H1 (cell line): ENCODE measurements at regions not wholly inside any gene's neighbourhood (a gene's known extent, or its start where the extent isn't known, plus 50 kb on each side); places are given as distances from the start of the nearest gene placed in this dataset.

ENCODE experiments used
- CTCF ChIA-PET: fragments of 300-600 bp; sonication (Branson Sonifier 250); formaldehyde crosslinking; loops from one replicate; lab custom pipeline; 2021; ENCODE audit not compliant: partially characterized antibody; lab: Charles Lee
- POLR2A ChIA-PET: fragments of 300-600 bp; sonication (Branson Sonifier 250); formaldehyde crosslinking; loops from one replicate; lab custom pipeline; 2021; ENCODE audit warnings: inconsistent platforms; ENCODE audit not compliant: partially characterized antibody; lab: Charles Lee
- DNase-seq, 2 experiments: peaks; one replicate each; pipeline versions ENCODE4 v3.0.0 to v3.0.0-alpha.2; 2010 to 2022; ENCODE audit warnings: low spot score in 2 of 2, low read depth in 1 of 2, mixed read lengths in 1 of 2
- FAIRE-seq: peaks from 2 replicates; lab custom pipeline; 2011; peaks lifted over from hg19 to GRCh38; lab: Jason Lieb, UNC
- H2AFZ ChIP-seq: 2 replicates; pipeline ENCODE4 v1.8.1; 2012; ENCODE audit warnings: low read length, inconsistent platforms
- H2AK5ac ChIP-seq: 2 replicates; pipeline ENCODE4 v1.6.1; 2013; ENCODE audit warnings: low read depth, low read length
- H2BK120ac ChIP-seq: replicated peaks from 2 replicates; pipeline ENCODE3; 2013; ENCODE audit warnings: low read depth, low read length, inconsistent platforms
- H2BK12ac ChIP-seq: 2 replicates; pipeline ENCODE4 v1.6.1; 2013; ENCODE audit warnings: low read depth, low read length
- H2BK15ac ChIP-seq: 2 replicates; pipeline ENCODE4 v1.6.1; 2013; ENCODE audit warnings: low read length
- H2BK20ac ChIP-seq: 2 replicates; pipeline ENCODE4 v1.6.1; 2013; ENCODE audit warnings: low read length
- H2BK5ac ChIP-seq: 2 replicates; pipeline ENCODE4 v1.6.1; 2013; ENCODE audit warnings: low read depth, low read length
- H3K14ac ChIP-seq: 2 replicates; pipeline ENCODE4 v1.6.1; 2013; ENCODE audit warnings: inconsistent platforms; ENCODE audit not compliant: insufficient read length
- H3K18ac ChIP-seq: 2 replicates; pipeline ENCODE4 v1.6.1; 2013; ENCODE audit warnings: low read length; ENCODE audit errors: extremely low read depth
- H3K23ac ChIP-seq: 2 replicates; pipeline ENCODE4 v1.6.1; 2013; ENCODE audit warnings: inconsistent platforms; ENCODE audit not compliant: insufficient read length
- H3K23me2 ChIP-seq: 2 replicates; pipeline ENCODE4 v1.6.1; 2013; ENCODE audit warnings: low read depth, low read length
- H3K27ac ChIP-seq: 2 replicates; pipeline ENCODE4 v1.6.1; 2011; ENCODE audit warnings: low read depth, low read length, inconsistent platforms
- H3K27me3 ChIP-seq, 4 experiments: replicated peaks in 1 of 4; 1 replicate in 1 of 4; 2 replicates in 3 of 4; pipeline versions ENCODE4 v1.6.1 to v1.8.1; 2011 to 2013; ENCODE audit warnings: low read length in 3 of 4, mild to moderate bottlenecking in 3 of 4, inconsistent platforms in 2 of 4, mixed read lengths in 2 of 4, moderate library complexity in 1 of 4; ENCODE audit not compliant: control insufficient read depth in 3 of 4, insufficient read depth in 3 of 4; ENCODE audit errors: extremely low read depth in 1 of 4
- H3K36me3 ChIP-seq, 4 experiments: 2 replicates each; pipeline versions ENCODE4 v1.6.1 to v1.8.1; 2011 to 2013; ENCODE audit warnings: mild to moderate bottlenecking in 4 of 4, low read length in 3 of 4, moderate library complexity in 2 of 4, control low read depth in 1 of 4, inconsistent platforms in 1 of 4; ENCODE audit not compliant: insufficient read depth in 4 of 4, control insufficient read depth in 2 of 4
- H3K4ac ChIP-seq: replicated peaks from 2 replicates; pipeline ENCODE3; 2013; ENCODE audit warnings: low read length, low read depth, mixed read lengths, inconsistent platforms; ENCODE audit not compliant: insufficient read length
- H3K4me1 ChIP-seq, 4 experiments: replicated peaks in 1 of 4; 1 replicate in 1 of 4; 2 replicates in 3 of 4; pipeline versions ENCODE4 v1.6.1 to v1.8.1; 2011 to 2013; ENCODE audit warnings: low read length in 3 of 4, inconsistent platforms in 2 of 4, mixed read lengths in 1 of 4; ENCODE audit not compliant: insufficient read depth in 4 of 4, control insufficient read depth in 3 of 4
- H3K4me2 ChIP-seq, 2 experiments: 2 replicates each; pipeline versions ENCODE4 v1.6.1 to v1.8.1; 2011 to 2013; ENCODE audit warnings: low read depth in 2 of 2, low read length in 2 of 2, control low read depth in 1 of 2, inconsistent platforms in 1 of 2, mild to moderate bottlenecking in 1 of 2; ENCODE audit not compliant: insufficient read depth in 1 of 2
- H3K4me3 ChIP-seq, 4 experiments: fragments of 200-600, 300-600 bp in 1 of 4; sonication (generic), shearing (Covaris generic), sonication (Bioruptor Twin) in 1 of 4; 2 replicates each; pipeline versions ENCODE4 v1.5.1 to v1.8.1; 2011 to 2016; ENCODE audit warnings: low read length in 4 of 4, low read depth in 3 of 4, control low read depth in 2 of 4, inconsistent platforms in 2 of 4, mild to moderate bottlenecking in 2 of 4, mixed read lengths in 1 of 4, moderate library complexity in 1 of 4; ENCODE audit not compliant: insufficient read depth in 2 of 4; ENCODE audit errors: extremely low read depth in 1 of 4
- H3K56ac ChIP-seq: replicated peaks from 2 replicates; pipeline ENCODE3; 2013; ENCODE audit warnings: low read depth, mild to moderate bottlenecking, mixed read lengths, low read length, inconsistent platforms; ENCODE audit not compliant: insufficient read length
- H3K79me1 ChIP-seq: 2 replicates; pipeline ENCODE4 v1.6.1; 2013; ENCODE audit warnings: low read depth, low read length, control low read depth
- H3K79me2 ChIP-seq, 2 experiments: 2 replicates each; pipeline versions ENCODE4 v1.6.1 to v1.8.1; 2012 to 2013; ENCODE audit warnings: low read length in 2 of 2, mild to moderate bottlenecking in 2 of 2, inconsistent platforms in 1 of 2; ENCODE audit not compliant: insufficient read depth in 2 of 2, control insufficient read depth in 1 of 2
- H3K9ac ChIP-seq, 4 experiments: replicated peaks in 1 of 4; 1 replicate in 1 of 4; 2 replicates in 3 of 4; pipeline versions ENCODE4 v1.6.1 to v1.8.1; 2011 to 2013; ENCODE audit warnings: low read depth in 3 of 4, low read length in 3 of 4, control low read depth in 2 of 4, mild to moderate bottlenecking in 2 of 4, moderate library complexity in 2 of 4, inconsistent platforms in 1 of 4; ENCODE audit errors: extremely low read depth in 1 of 4
- H3K9me3 ChIP-seq, 2 experiments: 2 replicates each; pipeline versions ENCODE4 v1.6.1 to v1.8.1; 2012 to 2013; ENCODE audit warnings: mild to moderate bottlenecking in 2 of 2, moderate library complexity in 2 of 2, control low read depth in 1 of 2, inconsistent platforms in 1 of 2, low read depth in 1 of 2, low read length in 1 of 2, mixed read lengths in 1 of 2; ENCODE audit not compliant: insufficient read depth in 2 of 2
- H4K20me1 ChIP-seq, 2 experiments: replicated peaks in 1 of 2; 2 replicates each; pipeline versions ENCODE3 to v1.8.1; 2011 to 2013; ENCODE audit warnings: inconsistent platforms in 2 of 2, low read length in 2 of 2, mild to moderate bottlenecking in 1 of 2; ENCODE audit not compliant: insufficient read depth in 2 of 2, control insufficient read depth in 1 of 2
- H4K5ac ChIP-seq: 2 replicates; pipeline ENCODE4 v1.6.1; 2013; ENCODE audit warnings: low read length, low read depth, mixed read lengths, inconsistent platforms; ENCODE audit not compliant: insufficient read length
- H4K8ac ChIP-seq: 2 replicates; pipeline ENCODE4 v1.8.0; 2013; ENCODE audit warnings: mild to moderate bottlenecking, moderate library complexity, low read length, inconsistent platforms; ENCODE audit not compliant: insufficient read depth; ENCODE audit errors: extremely low read depth
- H4K91ac ChIP-seq: replicated peaks from 2 replicates; pipeline ENCODE3; 2013; ENCODE audit warnings: low read length, mixed read lengths, inconsistent platforms; ENCODE audit not compliant: insufficient read length
- CEBPB ChIP-seq: IDR thresholded peaks from 2 replicates; pipeline ENCODE4 v1.6.1; 2012; ENCODE audit warnings: low read depth, low read length
- RNF2 ChIP-seq: fragments of 200-900, 300-1000 bp; sonication (generic); IDR thresholded peaks from 2 replicates; pipeline ENCODE4 v1.7.1; 2016; ENCODE audit warnings: borderline replicate concordance, low read depth, mild to moderate bottlenecking, antibody characterized with exemption, low read length; ENCODE audit not compliant: poor library complexity, severe bottlenecking; ENCODE audit errors: missing control alignments
- SP1 ChIP-seq: IDR thresholded peaks from 2 replicates; pipeline ENCODE4 v1.6.1; 2011; ENCODE audit warnings: low read depth, low read length
- WGBS, 2 experiments: shearing (Covaris generic) in 1 of 2; methylation state at CpG; one replicate each; pipeline versions ENCODE4 v1.1.6 to v1.1.7; 2013 to 2015; ENCODE audit warnings: low lambda C conversion rate in 2 of 2, mixed read lengths in 2 of 2, inconsistent platforms in 1 of 2, low coverage in 1 of 2, missing lambda C conversion rate in 1 of 2; ENCODE audit not compliant: insufficient replicate concordance in 2 of 2, insufficient coverage in 1 of 2, insufficient read length in 1 of 2; ENCODE audit errors: extremely low coverage in 1 of 2, missing lambda C conversion rate in 1 of 2; 5-methylcytosine and 5-hydroxymethylcytosine counted together

DNA sequence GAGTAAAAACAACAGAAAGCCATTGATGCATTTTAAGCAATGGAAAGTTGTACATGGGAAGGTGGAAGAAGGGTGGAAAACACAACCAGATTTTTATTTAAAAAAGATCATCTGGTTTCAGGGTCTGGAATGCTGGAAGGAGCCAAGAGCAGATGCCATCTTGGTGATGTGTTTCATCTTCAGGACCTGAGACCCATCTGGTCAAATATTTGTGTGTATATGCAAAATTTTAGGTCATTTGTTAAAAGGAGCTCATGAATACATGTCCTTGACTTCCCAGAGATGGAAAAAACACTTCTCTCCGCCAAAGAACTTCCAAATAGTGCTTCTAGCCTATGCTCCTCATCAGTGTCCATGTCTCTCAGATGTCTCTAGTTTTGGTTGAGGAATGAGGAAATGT lies 110.6 kb upstream of the GDNF start:
- Histone ChIP-seq H3K4me3 (no peak overlapping the region), H3K23ac (no peak overlapping the region), H2BK20ac (no peak overlapping the region), H3K18ac (no peak overlapping the region), H3K4ac (no peak overlapping the region), H4K91ac (no peak overlapping the region), H3K4me2 (no peak overlapping the region), H2BK12ac (no peak overlapping the region), H2AK5ac (no peak overlapping the region), H3K9me3 (no peaks in the 10 kb centered on the region), H4K20me1 (no peaks in the 10 kb centered on the region), H3K79me1 (no peaks in the 10 kb centered on the region), H4K5ac (no peak overlapping the region), H3K36me3 (no peaks in the 10 kb centered on the region), H3K14ac (no peak overlapping the region), H3K9ac (no peak overlapping the region; a peak in 1 of 7 replicates), H2AFZ (no peak overlapping the region), H3K23me2 (no peaks in the 10 kb centered on the region), H2BK120ac (no peak overlapping the region), H3K4me1 (no peaks in the 10 kb centered on the region), H3K79me2 (no peaks in the 10 kb centered on the region), H4K8ac (no peak overlapping the region), H2BK5ac (no peak overlapping the region), H3K27ac (no peak overlapping the region), H3K56ac (no peak overlapping the region), H3K27me3 (no peaks in the 10 kb centered on the region), H2BK15ac (no peak overlapping the region)
- DNase-seq (no peak), FAIRE-seq (no peak)
- WGBS, 2 experiments: 6% methylated on average over 1 of the region's 1 CpG; no CpG with 5 or more reads in 1 of the 2 experiments
- POLR2A ChIA-PET: no interaction called here
- CTCF ChIA-PET: interaction anchor here (1.0 to 3.5 kb wide), 7 partner anchors 9 to 353 kb away, joined by 3 to 23 read pairs (median 4); no protein-coding TSS in a partner anchor
- no peak for TF ChIP-seq RNF2
- TF ChIP-seq CEBPB: no peak
- no peak for TF ChIP-seq SP1
